ENCODE measurements at regions not wholly inside any gene's neighbourhood (a gene's known extent, or its start where the extent isn't known, plus 50 kb on each side); places are given as distances from the start of the nearest gene placed in this dataset.
"Not testable (repeated sequence)": the region's sequence is repeated elsewhere in the genome, so short reads cannot be mapped to it uniquely, and the experiment has no call there.

GRCh38 chr3:6769532-6770396 lies 91.2 kb upstream of the GRM7 start:
- not testable (repeated sequence) for DNase-seq (ENCODE audit: low spot score)

GRCh38 chr3:6770397-6770690 lies 90.6 kb upstream of the GRM7 start:
- no peak for DNase-seq (ENCODE audit: low spot score)

GRCh38 chr3:6771171-6771570 lies 89.7 kb upstream of the GRM7 start:
- no peak for DNase-seq (ENCODE audit: low spot score)

DNA sequence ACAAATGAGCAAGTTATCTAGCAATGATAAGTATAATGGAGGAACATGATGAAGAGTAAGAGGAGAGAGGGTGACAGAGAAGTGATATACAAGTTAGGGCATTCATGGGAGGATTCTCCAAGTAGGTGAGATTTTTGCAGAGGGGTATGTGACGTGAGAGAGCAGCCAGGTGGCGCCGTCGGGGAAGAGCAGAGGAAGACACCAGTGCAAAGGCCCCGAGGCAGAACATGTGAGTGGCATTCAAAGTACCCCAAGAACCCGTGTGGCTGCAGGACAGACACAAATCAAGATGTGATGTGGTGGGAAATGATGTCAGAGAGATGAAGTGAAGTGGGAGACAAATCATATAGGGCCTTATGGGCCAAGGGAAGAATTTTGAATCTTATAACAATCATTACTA lies 81.8 kb upstream of the GRM7 start:
- no peak for DNase-seq (ENCODE audit: low spot score)

DNA sequence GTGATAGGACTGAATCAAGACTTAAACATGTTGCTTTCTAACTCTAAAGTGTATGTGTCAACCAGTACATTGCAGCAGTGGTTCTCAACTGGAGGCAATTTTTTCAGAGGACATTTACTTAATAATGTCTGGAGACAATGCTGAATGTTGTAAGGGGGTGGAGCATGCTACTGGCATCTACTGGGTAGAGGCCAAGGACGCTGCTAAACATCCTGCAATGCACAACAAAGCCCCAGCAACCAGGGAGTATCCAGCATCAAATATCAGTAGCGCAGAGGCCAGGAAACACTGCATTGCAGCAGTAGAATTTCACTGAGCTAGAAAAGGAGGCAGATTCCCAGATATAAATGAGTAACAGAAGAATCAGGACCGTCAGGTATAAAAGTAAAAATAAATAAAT lies 79.8 kb upstream of the GRM7 start:
- DNase-seq (ENCODE audit: low spot score): no peak

DNA sequence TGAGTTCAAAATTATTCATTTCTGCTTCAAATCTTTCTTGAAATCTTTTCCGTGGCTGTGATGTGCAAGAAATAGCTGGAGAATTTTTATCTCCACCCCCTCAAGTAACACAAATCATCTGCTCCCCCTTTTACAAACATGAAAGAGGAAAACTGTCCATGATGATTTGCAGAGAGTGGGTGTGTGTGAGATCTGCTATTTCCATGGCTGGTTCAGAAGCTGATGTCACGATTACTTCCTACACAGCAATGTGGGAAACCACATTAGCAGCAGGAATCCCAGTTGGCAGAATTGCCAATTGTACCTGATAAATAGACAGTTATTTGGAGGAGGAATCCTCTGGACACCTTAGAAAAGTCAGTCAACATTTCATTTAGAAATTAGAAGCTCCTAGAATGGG lies 75.2 kb upstream of the GRM7 start:
- no peak for DNase-seq (ENCODE audit: low spot score)

GRCh38 chr3:6791161-6791560 lies 69.8 kb upstream of the GRM7 start:
- DNase-seq (ENCODE audit: low spot score): no peak

GRCh38 chr3:6799264-6799915 lies 61.5 kb upstream of the GRM7 start:
- DNase-seq (ENCODE audit: low spot score): no peak

DNA sequence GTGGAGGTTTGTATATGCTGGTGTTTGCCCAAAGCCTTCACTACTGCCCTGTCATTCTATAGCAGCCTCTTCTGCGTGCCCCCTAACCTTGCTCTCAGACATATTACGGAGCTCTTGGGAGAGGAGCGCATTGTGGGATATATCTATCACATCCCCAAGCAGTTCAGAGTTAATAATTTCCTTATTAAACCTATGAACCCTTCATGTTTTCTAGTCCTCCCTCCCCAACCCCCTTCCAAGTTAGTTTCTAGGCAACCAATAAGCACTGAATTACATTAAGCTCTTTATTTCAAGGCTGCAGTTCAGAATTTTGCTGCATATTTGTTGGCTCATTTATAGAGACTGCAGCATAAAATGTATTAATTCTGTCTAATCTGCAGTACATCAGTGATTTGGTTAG lies 57.3 kb upstream of the GRM7 start:
- no peak for DNase-seq (ENCODE audit: low spot score)

GRCh38 chr3:6805236-6805635 lies 55.7 kb upstream of the GRM7 start:
- DNase-seq (ENCODE audit: low spot score): no peak

DNA sequence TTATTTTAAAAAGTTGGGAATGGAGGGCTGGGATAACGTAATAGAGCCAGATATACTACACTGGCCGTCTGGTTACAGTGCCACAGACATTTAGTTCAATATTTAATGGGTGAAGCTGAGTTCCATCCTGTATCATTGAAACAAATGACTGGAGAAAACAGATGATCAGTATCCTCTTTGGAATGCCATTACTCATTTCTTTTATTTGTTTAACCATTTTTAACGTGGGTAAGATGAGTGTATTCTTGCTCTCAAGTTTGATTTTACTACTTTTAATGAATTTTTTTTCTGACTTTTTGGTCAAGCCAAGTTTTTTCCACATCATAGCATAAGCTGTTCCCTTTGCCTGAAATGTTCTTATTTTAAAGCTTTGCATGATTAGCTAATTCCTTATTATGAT lies 53.9 kb upstream of the GRM7 start:
- no peak for DNase-seq (ENCODE audit: low spot score)

GRCh38 chr3:6807967-6808588 lies 52.8 kb upstream of the GRM7 start:
- DNase-seq (ENCODE audit: low spot score): no peak

- no peak for DNase-seq (ENCODE audit: low spot score)
These were observed 51.6 kb upstream of the GRM7 start for GRCh38 chr3:6809349-6809748.
